ENCODE measurements at regions not wholly inside any gene's neighbourhood (a gene's known extent, or its start where the extent isn't known, plus 50 kb on each side); places are given as distances from the start of the nearest gene placed in this dataset.
"Not testable (repeated sequence)": the region's sequence is repeated elsewhere in the genome, so short reads cannot be mapped to it uniquely, and the experiment has no call there.

DNA sequence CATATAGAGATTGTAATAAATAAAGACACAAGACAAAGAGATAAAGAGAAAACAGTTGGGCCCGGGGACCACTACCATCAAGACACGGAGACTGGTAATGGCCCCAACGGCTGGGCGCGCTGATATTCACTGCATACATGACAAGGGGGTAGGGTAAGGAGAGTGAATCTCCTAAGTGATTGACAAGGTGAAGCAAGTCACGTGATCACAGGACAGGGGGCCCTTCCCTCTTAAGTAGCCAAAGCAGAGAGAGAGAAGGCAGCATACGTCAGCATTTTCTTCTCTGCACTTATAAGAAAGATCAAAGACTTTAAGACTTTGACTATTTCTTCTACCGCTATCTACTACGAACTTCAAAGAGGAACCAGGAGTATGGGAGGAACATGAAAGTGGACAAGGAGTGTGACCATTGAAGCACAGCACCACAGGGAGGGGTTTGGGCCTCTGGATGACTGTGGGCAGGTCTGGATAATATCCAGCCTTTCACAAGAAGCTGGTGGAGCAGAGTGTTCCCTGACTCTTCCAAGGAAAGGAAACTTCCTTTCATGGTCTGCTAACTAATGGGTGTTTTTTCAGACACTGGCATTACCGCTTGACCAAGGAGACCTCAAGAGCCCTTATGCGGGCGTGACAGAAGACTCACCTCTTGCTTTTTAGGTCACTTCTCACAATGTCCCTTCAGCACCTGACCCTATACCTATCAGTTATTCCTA is 75.6 kb downstream of the MRPL39 start:
- H3K36me3 ChIP-seq; H3K4me3 ChIP-seq (ENCODE audit: low read depth, low read length); H3K9me3 ChIP-seq; H3K27me3 ChIP-seq; DNase-seq; H3K4me1 ChIP-seq: not testable (repeated sequence)

DNA sequence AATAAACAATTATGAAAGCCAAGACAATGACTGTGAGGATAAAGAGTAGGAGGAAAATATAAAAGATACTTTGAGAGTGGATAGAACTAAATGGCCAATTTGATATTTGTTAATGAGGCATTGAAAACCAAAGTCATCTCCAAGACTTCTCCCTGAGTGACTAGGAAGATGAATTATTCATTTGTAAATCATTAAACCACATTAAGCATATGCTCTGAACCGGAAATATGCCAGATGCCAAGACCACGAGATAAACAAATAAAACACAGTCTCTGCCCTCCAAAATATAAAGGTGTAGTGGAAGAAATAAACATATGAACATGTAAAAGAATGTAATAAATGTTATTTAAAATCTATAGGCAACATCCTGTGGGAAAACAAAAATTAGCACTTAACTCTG is 78.8 kb downstream of the MRPL39 start:
- DNase-seq, result no peak
- Histone ChIP-seq H3K36me3 (no peaks in the 10 kb centered on the region), H3K9me3 (no peaks in the 10 kb centered on the region), H3K4me1 (no peaks in the 10 kb centered on the region), H3K4me3 (ENCODE audit: low read depth, low read length) (no peak overlapping the region), H3K27me3 (no peaks in the 10 kb centered on the region)
- TF ChIP-seq, protein P1, sequence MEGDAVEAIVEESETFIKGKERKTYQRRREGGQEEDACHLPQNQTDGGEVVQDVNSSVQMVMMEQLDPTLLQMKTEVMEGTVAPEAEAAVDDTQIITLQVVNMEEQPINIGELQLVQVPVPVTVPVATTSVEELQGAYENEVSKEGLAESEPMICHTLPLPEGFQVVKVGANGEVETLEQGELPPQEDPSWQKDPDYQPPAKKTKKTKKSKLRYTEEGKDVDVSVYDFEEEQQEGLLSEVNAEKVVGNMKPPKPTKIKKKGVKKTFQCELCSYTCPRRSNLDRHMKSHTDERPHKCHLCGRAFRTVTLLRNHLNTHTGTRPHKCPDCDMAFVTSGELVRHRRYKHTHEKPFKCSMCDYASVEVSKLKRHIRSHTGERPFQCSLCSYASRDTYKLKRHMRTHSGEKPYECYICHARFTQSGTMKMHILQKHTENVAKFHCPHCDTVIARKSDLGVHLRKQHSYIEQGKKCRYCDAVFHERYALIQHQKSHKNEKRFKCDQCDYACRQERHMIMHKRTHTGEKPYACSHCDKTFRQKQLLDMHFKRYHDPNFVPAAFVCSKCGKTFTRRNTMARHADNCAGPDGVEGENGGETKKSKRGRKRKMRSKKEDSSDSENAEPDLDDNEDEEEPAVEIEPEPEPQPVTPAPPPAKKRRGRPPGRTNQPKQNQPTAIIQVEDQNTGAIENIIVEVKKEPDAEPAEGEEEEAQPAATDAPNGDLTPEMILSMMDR (IDR thresholded peaks at IDR 0.05; ENCODE audit: low read depth, low read length), result no peak

GRCh38 chr21:25518491-25518911 is 88.8 kb downstream of the MRPL39 start:
- DNase-seq, result peak; percentile 24
- TF ChIP-seq, protein P1 (IDR thresholded peaks at IDR 0.05; ENCODE audit: low read depth, low read length), result no peak
- Histone ChIP-seq H3K36me3 (no peaks in the 10 kb centered on the region), H3K27me3 (no peaks in the 10 kb centered on the region), H3K9me3 (no peaks in the 10 kb centered on the region), H3K4me3 (ENCODE audit: low read depth, low read length) (no peak overlapping the region), H3K4me1 (no peaks in the 10 kb centered on the region)

DNA sequence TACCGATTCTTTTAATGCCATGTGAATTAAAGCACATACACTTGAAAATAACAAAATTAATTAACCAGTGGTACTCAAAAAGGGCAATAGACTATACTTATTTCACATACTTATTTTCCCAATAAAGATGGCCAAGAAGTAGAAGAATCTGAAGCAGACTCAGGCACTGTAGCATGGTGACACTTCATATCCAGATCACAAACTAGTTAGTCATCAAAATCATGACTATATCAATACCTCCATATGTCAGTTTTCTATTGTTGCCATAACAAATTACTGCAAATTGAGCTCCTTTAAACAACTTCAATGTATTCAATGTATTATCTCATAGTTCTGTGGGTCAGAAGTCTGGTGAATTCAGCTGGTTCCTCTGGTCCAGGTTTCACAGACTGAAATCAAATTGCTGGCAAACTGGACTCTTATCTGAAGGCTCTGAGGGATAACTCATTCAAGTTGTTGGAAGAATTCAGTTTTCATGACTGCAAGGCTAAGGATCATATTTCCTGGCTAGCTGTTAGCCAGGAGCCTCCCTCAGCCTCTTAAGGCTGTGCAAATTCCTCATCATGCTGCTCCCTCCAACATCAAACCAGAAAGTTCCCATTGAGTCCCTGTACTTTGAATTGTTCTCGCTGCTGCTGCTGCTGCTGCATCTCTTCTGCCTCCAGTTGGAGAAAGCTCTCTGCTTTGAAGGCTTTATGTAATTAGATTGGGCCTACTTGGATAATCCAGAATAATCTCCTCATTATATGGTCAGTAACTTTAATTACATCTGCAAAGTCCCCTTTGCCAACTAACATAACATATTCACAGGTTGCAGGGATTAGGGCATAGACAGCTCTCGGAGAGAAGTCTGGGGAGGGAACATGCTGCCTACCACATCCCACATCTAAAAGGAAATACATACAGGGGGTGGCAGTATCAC is 91.5 kb downstream of the MRPL39 start:
- Histone ChIP-seq H3K36me3 (no peaks in the 10 kb centered on the region), H3K4me1 (no peaks in the 10 kb centered on the region), H3K9me3 (no peaks in the 10 kb centered on the region), H3K27me3 (no peaks in the 10 kb centered on the region), H3K4me3 (ENCODE audit: low read depth, low read length) (no peak overlapping the region)
- TF ChIP-seq, protein P1 (IDR thresholded peaks at IDR 0.05; ENCODE audit: low read depth, low read length), result no peak
- no peak for DNase-seq

GRCh38 chr21:25513810-25514209 is 93.5 kb downstream of the MRPL39 start:
- H3K9me3 ChIP-seq, result no peaks in the 10 kb centered on the region

More at GRCh38 chr21:25513810-25514209, 93.5 kb downstream of the MRPL39 start:
- DNase-seq, result no peak
- TF ChIP-seq, protein P1 (IDR thresholded peaks at IDR 0.05; ENCODE audit: low read depth, low read length), result no peak
- Histone ChIP-seq H3K4me1 (no peaks in the 10 kb centered on the region), H3K27me3 (no peaks in the 10 kb centered on the region), H3K4me3 (ENCODE audit: low read depth, low read length) (no peak overlapping the region), H3K36me3 (no peaks in the 10 kb centered on the region)
